SU-DHL-6 (cell line): ENCODE measurements at regions not wholly inside any gene's neighbourhood (a gene's known extent, or its start where the extent isn't known, plus 50 kb on each side); places are given as distances from the start of the nearest gene placed in this dataset.
"Not testable (repeated sequence)": the region's sequence is repeated elsewhere in the genome, so short reads cannot be mapped to it uniquely, and the experiment has no call there.

Experiments used
- CTCF ChIP-seq: fragments of 200-600 bp; sonication (generic); IDR thresholded peaks from one replicate; pipeline ENCODE4 v1.5.1; 2017; ENCODE audit warnings: antibody characterized with exemption, mild to moderate bottlenecking, low read length, moderate library complexity; ENCODE audit not compliant: insufficient read depth, poor library complexity, severe bottlenecking
- EZH2phosphoT487 ChIP-seq: fragments of 200-600 bp; sonication (generic), shearing (Covaris generic); conservative IDR thresholded peaks from 2 replicates; pipeline ENCODE4 v1.6.1; 2018; ENCODE audit warnings: mild to moderate bottlenecking, antibody characterized with exemption, low read length, moderate library complexity, mixed read lengths

- not testable (repeated sequence) for TF ChIP-seq CTCF, EZH2phosphoT487
These were observed 173.5 kb downstream of the MATN1 start for GRCh38 chr1:30549872-30550271.
